Activated naive CD8-positive, alpha-beta T cell (primary cell): ENCODE measurements at regions not wholly inside any gene's neighbourhood (a gene's known extent, or its start where the extent isn't known, plus 50 kb on each side); places are given as distances from the start of the nearest gene placed in this dataset.

Source experiments
- H3K27ac Mint-ChIP-seq: one replicate; pipeline ENCODE4 v1.8.0; 2021; ENCODE audit warnings: mixed read lengths
- H3K27me3 Mint-ChIP-seq: one replicate; pipeline ENCODE4 v1.8.0; 2021; ENCODE audit warnings: mixed read lengths
- H3K36me3 Mint-ChIP-seq: one replicate; pipeline ENCODE4 v1.8.0; 2021; ENCODE audit warnings: mixed read lengths
- H3K4me1 Mint-ChIP-seq: one replicate; pipeline ENCODE4 v1.8.0; 2021; ENCODE audit warnings: low read depth, mixed read lengths
- H3K4me3 Mint-ChIP-seq: one replicate; pipeline ENCODE4 v1.8.0; 2021; ENCODE audit warnings: mild to moderate bottlenecking, mixed read lengths
- H3K9me3 Mint-ChIP-seq: one replicate; pipeline ENCODE4 v1.8.0; 2021; ENCODE audit warnings: low read depth, mixed read lengths

GRCh38 chr5:39500551-39501175 is 75.9 kb upstream of the DAB2 start:
- Mint-ChIP-seq H3K9me3 (no peaks in the 10 kb centered on the region), H3K4me1 (no peaks in the 10 kb centered on the region), H3K27me3 (peaks cover 14% of the 10 kb centered on the region), H3K36me3 (no peaks in the 10 kb centered on the region), H3K4me3 (no peak overlapping the region), H3K27ac (no peak overlapping the region)

- Mint-ChIP-seq H3K9me3 (no peaks in the 10 kb centered on the region), H3K4me3 (no peak overlapping the region), H3K27ac (no peak overlapping the region), H3K27me3 (peaks cover 7% of the 10 kb centered on the region), H3K4me1 (no peaks in the 10 kb centered on the region), H3K36me3 (no peaks in the 10 kb centered on the region)
Measured at GRCh38 chr5:39498278-39498952, 73.6 kb upstream of the DAB2 start.

GRCh38 chr5:39497322-39497721 is 72.5 kb upstream of the DAB2 start:
- no peaks in the 10 kb centered on the region for H3K9me3 Mint-ChIP-seq
- H3K4me1 Mint-ChIP-seq = no peaks in the 10 kb centered on the region
- no peak overlapping the region for H3K27ac Mint-ChIP-seq
- no peak overlapping the region for H3K4me3 Mint-ChIP-seq
- peaks cover 7% of the 10 kb centered on the region for H3K27me3 Mint-ChIP-seq
- no peaks in the 10 kb centered on the region for H3K36me3 Mint-ChIP-seq

- Mint-ChIP-seq H3K4me3 (no peak overlapping the region), H3K9me3 (peaks cover 7% of the 10 kb centered on the region), H3K4me1 (no peaks in the 10 kb centered on the region), H3K36me3 (peaks cover 2% of the 10 kb centered on the region), H3K27ac (no peak overlapping the region), H3K27me3 (peaks cover 5% of the 10 kb centered on the region)
Measured at GRCh38 chr5:39495227-39495626, 70.4 kb upstream of the DAB2 start.

- peaks cover 14% of the 10 kb centered on the region for H3K9me3 Mint-ChIP-seq
- H3K36me3 Mint-ChIP-seq = peaks cover 4% of the 10 kb centered on the region
- H3K4me1 Mint-ChIP-seq = no peaks in the 10 kb centered on the region
- peaks cover 9% of the 10 kb centered on the region for H3K27me3 Mint-ChIP-seq
- no peak overlapping the region for H3K4me3 Mint-ChIP-seq
- H3K27ac Mint-ChIP-seq = no peak overlapping the region
Measured at GRCh38 chr5:39494534-39494933, 69.8 kb upstream of the DAB2 start.

- Mint-ChIP-seq H3K9me3 (peaks cover 16% of the 10 kb centered on the region), H3K36me3 (peaks cover 4% of the 10 kb centered on the region), H3K27ac (no peak overlapping the region), H3K4me3 (no peak overlapping the region), H3K4me1 (no peaks in the 10 kb centered on the region), H3K27me3 (peaks cover 12% of the 10 kb centered on the region)
Measured at GRCh38 chr5:39494107-39494510, 69.3 kb upstream of the DAB2 start.

- Mint-ChIP-seq H3K9me3 (peaks cover 16% of the 10 kb centered on the region), H3K27me3 (peaks cover 7% of the 10 kb centered on the region), H3K4me3 (no peak overlapping the region), H3K27ac (no peak overlapping the region), H3K4me1 (no peaks in the 10 kb centered on the region), H3K36me3 (peaks cover 4% of the 10 kb centered on the region)
Measured at GRCh38 chr5:39491210-39491609, 66.4 kb upstream of the DAB2 start.

GRCh38 chr5:39489263-39489662 is 64.5 kb upstream of the DAB2 start:
- Mint-ChIP-seq H3K27ac (no peak overlapping the region), H3K4me3 (no peak overlapping the region), H3K27me3 (peaks cover 7% of the 10 kb centered on the region), H3K4me1 (no peaks in the 10 kb centered on the region), H3K9me3 (peaks cover 16% of the 10 kb centered on the region), H3K36me3 (peaks cover 4% of the 10 kb centered on the region)

GRCh38 chr5:39486790-39487189 is 62.0 kb upstream of the DAB2 start:
- peaks cover 13% of the 10 kb centered on the region for H3K9me3 Mint-ChIP-seq
- peaks cover 14% of the 10 kb centered on the region for H3K27me3 Mint-ChIP-seq
- H3K4me3 Mint-ChIP-seq = no peak overlapping the region
- H3K4me1 Mint-ChIP-seq = no peaks in the 10 kb centered on the region
- no peak overlapping the region for H3K27ac Mint-ChIP-seq
- peaks cover 4% of the 10 kb centered on the region for H3K36me3 Mint-ChIP-seq

GRCh38 chr5:39486361-39486760 is 61.6 kb upstream of the DAB2 start:
- Mint-ChIP-seq H3K9me3 (peaks cover 13% of the 10 kb centered on the region), H3K27me3 (peaks cover 15% of the 10 kb centered on the region), H3K4me1 (no peaks in the 10 kb centered on the region), H3K4me3 (no peak overlapping the region), H3K36me3 (peaks cover 4% of the 10 kb centered on the region), H3K27ac (no peak overlapping the region)

GRCh38 chr5:39485079-39485478 is 60.3 kb upstream of the DAB2 start:
- H3K4me1 Mint-ChIP-seq = no peaks in the 10 kb centered on the region

GRCh38 chr5:39484673-39485072 is 59.9 kb upstream of the DAB2 start:
- Mint-ChIP-seq H3K27me3 (peaks cover 12% of the 10 kb centered on the region), H3K9me3 (peaks cover 3% of the 10 kb centered on the region), H3K4me1 (no peaks in the 10 kb centered on the region), H3K36me3 (no peaks in the 10 kb centered on the region), H3K4me3 (no peak overlapping the region), H3K27ac (no peak overlapping the region)

More at GRCh38 chr5:39485079-39485478, 60.3 kb upstream of the DAB2 start:
- H3K9me3 Mint-ChIP-seq = peaks cover 8% of the 10 kb centered on the region
- peaks cover 15% of the 10 kb centered on the region for H3K27me3 Mint-ChIP-seq
- H3K27ac Mint-ChIP-seq = no peak overlapping the region
- no peak overlapping the region for H3K4me3 Mint-ChIP-seq
- H3K36me3 Mint-ChIP-seq = peaks cover 2% of the 10 kb centered on the region

GRCh38 chr5:39482098-39482497 is 57.3 kb upstream of the DAB2 start:
- peaks cover 8% of the 10 kb centered on the region for H3K27me3 Mint-ChIP-seq
- H3K27ac Mint-ChIP-seq = no peak overlapping the region

GRCh38 chr5:39479537-39479936 is 54.8 kb upstream of the DAB2 start:
- Mint-ChIP-seq H3K36me3 (no peaks in the 10 kb centered on the region), H3K9me3 (no peaks in the 10 kb centered on the region), H3K27ac (no peak overlapping the region), H3K4me1 (no peaks in the 10 kb centered on the region), H3K27me3 (peaks cover 11% of the 10 kb centered on the region), H3K4me3 (no peak overlapping the region)

More at GRCh38 chr5:39482098-39482497, 57.3 kb upstream of the DAB2 start:
- Mint-ChIP-seq H3K4me1 (no peaks in the 10 kb centered on the region), H3K36me3 (no peaks in the 10 kb centered on the region), H3K9me3 (no peaks in the 10 kb centered on the region), H3K4me3 (no peak overlapping the region)

- Mint-ChIP-seq H3K9me3 (no peaks in the 10 kb centered on the region), H3K27ac (no peak overlapping the region), H3K27me3 (peaks cover 8% of the 10 kb centered on the region), H3K4me3 (no peak overlapping the region), H3K4me1 (no peaks in the 10 kb centered on the region), H3K36me3 (no peaks in the 10 kb centered on the region)
Measured at GRCh38 chr5:39478863-39479262, 54.1 kb upstream of the DAB2 start.

GRCh38 chr5:39476843-39477220 is 52.1 kb upstream of the DAB2 start:
- Mint-ChIP-seq H3K27me3 (peaks cover 5% of the 10 kb centered on the region), H3K4me1 (no peaks in the 10 kb centered on the region), H3K36me3 (no peaks in the 10 kb centered on the region), H3K27ac (no peak overlapping the region), H3K4me3 (no peak overlapping the region), H3K9me3 (no peaks in the 10 kb centered on the region)
